Esophagus muscularis mucosa (tissue), 3 donors: ENCODE measurements at regions not wholly inside any gene's neighbourhood (a gene's known extent, or its start where the extent isn't known, plus 50 kb on each side); places are given as distances from the start of the nearest gene placed in this dataset.

ENCODE experiments used
- CTCF ChIP-seq, 3 experiments: fragments of 200-600 bp in 2 of 3; fragments of 450-650 bp in 1 of 3; sonication (generic) in 2 of 3; IDR thresholded peaks; one replicate each; pipeline ENCODE4 v1.5.1; 2017 to 2019; ENCODE audit warnings: antibody characterized with exemption in 3 of 3, mild to moderate bottlenecking in 2 of 3, moderate library complexity in 1 of 3
- POLR2A ChIP-seq: fragments of 450-650 bp; IDR thresholded peaks from one replicate; pipeline ENCODE4 v1.6.1; 2017; ENCODE audit warnings: antibody characterized with exemption, moderate library complexity, mild to moderate bottlenecking, low read depth

- TF ChIP-seq POLR2A = no peak
- no peak for TF ChIP-seq CTCF (IDR thresholded peaks at IDR 0.05)
Measured at GRCh38 chr1:200483491-200484143, 73.8 kb upstream of the ZNF281 start.
